GM23338 (cell line): ENCODE measurements at regions not wholly inside any gene's neighbourhood (a gene's known extent, or its start where the extent isn't known, plus 50 kb on each side); places are given as distances from the start of the nearest gene placed in this dataset.
"Not testable (repeated sequence)": the region's sequence is repeated elsewhere in the genome, so short reads cannot be mapped to it uniquely, and the experiment has no call there.

Experiments used
- CTCF ChIP-seq, 2 experiments: fragments of 200-600 bp in 1 of 2; sonication (generic) in 1 of 2; conservative IDR thresholded peaks; 2 replicates each; pipeline versions ENCODE4 v1.5.1 to v1.6.1; 2016 to 2017; ENCODE audit warnings: antibody characterized with exemption in 2 of 2, low read depth in 2 of 2, mild to moderate bottlenecking in 2 of 2, moderate library complexity in 1 of 2
- EZH2phosphoT487 ChIP-seq: fragments of 200-600 bp; sonication (generic); IDR thresholded peaks from one replicate; pipeline ENCODE4 v1.8.1; 2018; ENCODE audit warnings: antibody characterized with exemption; ENCODE audit not compliant: unreplicated experiment
- JUNB ChIP-seq: IDR thresholded peaks from one replicate; pipeline ENCODE4 v1.6.1; 2016; ENCODE audit warnings: antibody characterized with exemption; ENCODE audit not compliant: unreplicated experiment
- STAT1 ChIP-seq: IDR thresholded peaks from one replicate; pipeline ENCODE4 v1.6.1; 2016; ENCODE audit warnings: antibody characterized with exemption; ENCODE audit not compliant: unreplicated experiment

- not testable (repeated sequence) for TF ChIP-seq CTCF (conservative IDR thresholded peaks at IDR 0.05; ENCODE audit: low read depth in 2 of 2); STAT1; JUNB; EZH2phosphoT487
Measured at GRCh38 chr5:1606951-1607350, 83.2 kb upstream of the LPCAT1 start.
